GM23338 (cell line): ENCODE measurements at regions not wholly inside any gene's neighbourhood (a gene's known extent, or its start where the extent isn't known, plus 50 kb on each side); places are given as distances from the start of the nearest gene placed in this dataset.

Source experiments
- ATAC-seq: fragments of 200-7000 bp; cut with Tn5 transposase; 3 replicates; pipeline ENCODE4 v1.9.1; 2020
- DNase-seq: peaks from one replicate; pipeline ENCODE4 v3.0.0-alpha.2; 2015; ENCODE audit warnings: low spot score
- H2AFZ ChIP-seq: fragments of 200-600 bp; sonication (generic); 2 replicates; pipeline ENCODE4 v1.8.0; 2016; ENCODE audit warnings: antibody characterized with exemption, mild to moderate bottlenecking, moderate library complexity
- H3F3A ChIP-seq: fragments of 200-600 bp; sonication (generic); replicated peaks from 2 replicates; pipeline ENCODE4 v1.8.0; 2017; ENCODE audit warnings: antibody characterized with exemption, mixed run types, low read depth
- H3K27ac ChIP-seq: fragments of 200-600 bp; sonication (generic); 2 replicates; pipeline ENCODE4 v1.6.1; 2016; ENCODE audit warnings: low read depth
- H3K27me3 ChIP-seq: fragments of 200-600 bp; sonication (generic); 2 replicates; pipeline ENCODE4 v1.8.0; 2016; ENCODE audit warnings: mild to moderate bottlenecking, mixed run types, moderate library complexity; ENCODE audit not compliant: insufficient read depth
- H3K36me3 ChIP-seq: fragments of 200-600 bp; sonication (generic); 2 replicates; pipeline ENCODE4 v1.8.0; 2016; ENCODE audit warnings: mild to moderate bottlenecking; ENCODE audit not compliant: insufficient read depth
- H3K4me1 ChIP-seq: fragments of 200-600 bp; sonication (generic); 2 replicates; pipeline ENCODE4 v1.8.0; 2016; ENCODE audit warnings: mild to moderate bottlenecking, moderate library complexity; ENCODE audit not compliant: insufficient read depth
- H3K4me2 ChIP-seq: fragments of 200-600 bp; sonication (generic); 2 replicates; pipeline ENCODE4 v1.7.1; 2017; ENCODE audit warnings: mixed run types
- H3K4me3 ChIP-seq: fragments of 200-600 bp; sonication (generic); 2 replicates; pipeline ENCODE4 v1.6.1; 2016; ENCODE audit warnings: mixed run types
- H3K79me2 ChIP-seq: fragments of 200-600 bp; sonication (generic); replicated peaks from 2 replicates; pipeline ENCODE4 v1.8.0; 2017; ENCODE audit warnings: mild to moderate bottlenecking; ENCODE audit not compliant: insufficient read depth
- H3K9me2 ChIP-seq: fragments of 200-600 bp; sonication (generic); 2 replicates; pipeline ENCODE4 v1.8.0; 2017; ENCODE audit not compliant: insufficient read depth
- H4K20me1 ChIP-seq: fragments of 200-600 bp; sonication (generic); replicated peaks from 2 replicates; pipeline ENCODE4 v1.8.0; 2017; ENCODE audit warnings: mild to moderate bottlenecking; ENCODE audit not compliant: insufficient read depth
- H3K27ac Mint-ChIP-seq: 2 replicates; pipeline ENCODE4 v1.8.0; 2020; ENCODE audit warnings: inconsistent platforms, mild to moderate bottlenecking, moderate library complexity, mixed read lengths
- H3K27me3 Mint-ChIP-seq: 3 replicates; pipeline ENCODE4 v1.8.0; 2022; ENCODE audit warnings: low read depth, mild to moderate bottlenecking, moderate library complexity, mixed read lengths, inconsistent platforms; ENCODE audit not compliant: insufficient read depth, poor library complexity
- H3K36me3 Mint-ChIP-seq: 3 replicates; pipeline ENCODE4 v1.8.0; 2021; ENCODE audit warnings: low read depth, mild to moderate bottlenecking, inconsistent platforms, moderate library complexity, mixed read lengths
- H3K4me1 Mint-ChIP-seq: 3 replicates; pipeline ENCODE4 v1.8.0; 2020; ENCODE audit warnings: mild to moderate bottlenecking, inconsistent platforms, mixed read lengths
- H3K4me3 Mint-ChIP-seq: 3 replicates; pipeline ENCODE4 v1.8.0; 2021; ENCODE audit warnings: moderate library complexity, mild to moderate bottlenecking, inconsistent platforms, mixed read lengths
- H3K9me3 Mint-ChIP-seq: 3 replicates; pipeline ENCODE4 v1.8.0; 2020; ENCODE audit warnings: moderate library complexity, mild to moderate bottlenecking, inconsistent platforms, mixed read lengths
- ETS1 ChIP-seq: IDR thresholded peaks from 2 replicates; pipeline ENCODE4 v1.6.1; 2016; ENCODE audit warnings: antibody characterized with exemption
- EZH2 ChIP-seq: fragments of 200-600 bp; sonication (generic); IDR thresholded peaks from one replicate; pipeline ENCODE4 v1.8.0; 2017; ENCODE audit warnings: antibody characterized with exemption, mild to moderate bottlenecking, low read depth; ENCODE audit not compliant: unreplicated experiment
- EZH2phosphoT487 ChIP-seq: fragments of 200-600 bp; sonication (generic); IDR thresholded peaks from one replicate; pipeline ENCODE4 v1.8.1; 2018; ENCODE audit warnings: antibody characterized with exemption; ENCODE audit not compliant: unreplicated experiment
- JUNB ChIP-seq: IDR thresholded peaks from one replicate; pipeline ENCODE4 v1.6.1; 2016; ENCODE audit warnings: antibody characterized with exemption; ENCODE audit not compliant: unreplicated experiment
- NANOG ChIP-seq: IDR thresholded peaks from 2 replicates; pipeline ENCODE4 v1.6.1; 2016; ENCODE audit warnings: antibody characterized with exemption, borderline replicate concordance
- REST ChIP-seq: IDR thresholded peaks from one replicate; pipeline ENCODE4 v1.6.1; 2018; ENCODE audit warnings: antibody characterized with exemption; ENCODE audit not compliant: unreplicated experiment
- STAT1 ChIP-seq: IDR thresholded peaks from one replicate; pipeline ENCODE4 v1.6.1; 2016; ENCODE audit warnings: antibody characterized with exemption; ENCODE audit not compliant: unreplicated experiment
- ZNF114 ChIP-seq: fragments of 250-450 bp; sonication (Bioruptor Pico); IDR thresholded peaks from 2 replicates; pipeline ENCODE4 v1.5.0; 2020; ENCODE audit warnings: mild to moderate bottlenecking, moderate library complexity
- ZNF331 ChIP-seq: fragments of 250-450 bp; sonication (Bioruptor Pico); IDR thresholded peaks from 2 replicates; pipeline ENCODE4 v1.5.0; 2020; ENCODE audit warnings: low read depth, mild to moderate bottlenecking, moderate library complexity

GRCh38 chr11:39780131-39780530, 1679.3 kb downstream of the LRRC4C start:
- no peak for TF ChIP-seq ETS1
- TF ChIP-seq REST: no peak
- no peak overlapping the region for H3K27ac Mint-ChIP-seq
- ATAC-seq (no peak), DNase-seq (no peak)
- Histone ChIP-seq H3K9me2 (no peaks in the 10 kb centered on the region), H3K4me3 (no peak overlapping the region), H3K27ac (no peak overlapping the region), H3K4me1 (no peaks in the 10 kb centered on the region), H3K27me3 (no peaks in the 10 kb centered on the region), H3K36me3 (no peaks in the 10 kb centered on the region), H4K20me1 (no peaks in the 10 kb centered on the region), H3K79me2 (no peaks in the 10 kb centered on the region), H3F3A (no peaks in the 10 kb centered on the region), H3K4me2 (no peak overlapping the region), H2AFZ (no peak overlapping the region)
- H3K9me3 Mint-ChIP-seq: peaks cover 2% of the 10 kb centered on the region; the same call in 2 of the 3 replicates
- H3K4me1 Mint-ChIP-seq: no peaks in the 10 kb centered on the region
- no peak overlapping the region for H3K4me3 Mint-ChIP-seq
- H3K27me3 Mint-ChIP-seq: no peaks in the 10 kb centered on the region
- no peaks in the 10 kb centered on the region for H3K36me3 Mint-ChIP-seq

- Mint-ChIP-seq H3K27ac (no peak overlapping the region), H3K27me3 (no peaks in the 10 kb centered on the region), H3K36me3 (no peaks in the 10 kb centered on the region), H3K4me3 (no peak overlapping the region), H3K4me1 (no peaks in the 10 kb centered on the region), H3K9me3 (no peaks in the 10 kb centered on the region)
- Histone ChIP-seq H3K27ac (no peak overlapping the region), H4K20me1 (no peaks in the 10 kb centered on the region), H3K27me3 (no peaks in the 10 kb centered on the region), H3F3A (no peaks in the 10 kb centered on the region), H3K9me2 (no peaks in the 10 kb centered on the region), H3K4me1 (no peaks in the 10 kb centered on the region), H3K79me2 (no peaks in the 10 kb centered on the region), H3K4me2 (no peak overlapping the region), H3K4me3 (no peak overlapping the region), H2AFZ (no peak overlapping the region), H3K36me3 (no peaks in the 10 kb centered on the region)
- ATAC-seq (no peak), DNase-seq (no peak)
- TF ChIP-seq ZNF114 (CRISPR knock-in tag) (no peak), STAT1 (no peak), REST (no peak), EZH2phosphoT487 (no peak), ZNF331 (CRISPR knock-in tag) (no peak), JUNB (no peak), ETS1 (no peak), EZH2 (no peak), NANOG (no peak)
These were observed 1682.4 kb downstream of the LRRC4C start for GRCh38 chr11:39777035-39777434.
